ENCODE measurements at regions not wholly inside any gene's neighbourhood (a gene's known extent, or its start where the extent isn't known, plus 50 kb on each side); places are given as distances from the start of the nearest gene placed in this dataset.

- Mint-ChIP-seq H3K4me3 (no peak overlapping the region), H3K27me3 (peaks cover 5% of the 10 kb centered on the region), H3K36me3 (ENCODE audit: low read depth) (no peaks in the 10 kb centered on the region), H3K9me3 (no peaks in the 10 kb centered on the region), H3K4me1 (ENCODE audit: low read depth) (no peaks in the 10 kb centered on the region), H3K27ac (no peak overlapping the region)
- ChIA-PET POLR2A (no interaction called here), CTCF (no interaction called here)
- ATAC-seq: no peak
- DNase-seq: no peak
- TF ChIP-seq CTCF (IDR thresholded peaks at IDR 0.05): no peak
- intact Hi-C loops (cut with micrococcal nuclease): no loop called here
Observed at GRCh38 chr4:1537410-1538095, 131.3 kb upstream of the NKX1-1 start.

- no peak for TF ChIP-seq CTCF (IDR thresholded peaks at IDR 0.05)
- Mint-ChIP-seq H3K4me3 (no peak overlapping the region), H3K27ac (no peak overlapping the region), H3K9me3 (no peaks in the 10 kb centered on the region), H3K27me3 (peaks cover 7% of the 10 kb centered on the region), H3K4me1 (ENCODE audit: low read depth) (no peaks in the 10 kb centered on the region), H3K36me3 (ENCODE audit: low read depth) (no peaks in the 10 kb centered on the region)
- POLR2A ChIA-PET: no interaction called here
- intact Hi-C loops (cut with micrococcal nuclease): no loop called here
- DNase-seq (no peak), ATAC-seq (no peak)
- CTCF ChIA-PET: no interaction called here
Observed at GRCh38 chr4:1536579-1537409, 130.6 kb upstream of the NKX1-1 start.

GRCh38 chr4:1535926-1536578 lies 129.8 kb upstream of the NKX1-1 start:
- intact Hi-C loops (cut with micrococcal nuclease): no loop called here
- ChIA-PET POLR2A (no interaction called here), CTCF (no interaction called here)
- peaks cover 12% of the 10 kb centered on the region for H3K27me3 Mint-ChIP-seq
- no peak overlapping the region for H3K4me3 Mint-ChIP-seq
- no peak for DNase-seq
- no peaks in the 10 kb centered on the region for H3K9me3 Mint-ChIP-seq
- H3K36me3 Mint-ChIP-seq (ENCODE audit: low read depth): no peaks in the 10 kb centered on the region
- ATAC-seq: no peak
- TF ChIP-seq CTCF (IDR thresholded peaks at IDR 0.05): no peak
- no peaks in the 10 kb centered on the region for H3K4me1 Mint-ChIP-seq (ENCODE audit: low read depth)
- no peak overlapping the region for H3K27ac Mint-ChIP-seq

GRCh38 chr4:1534876-1535526 lies 128.8 kb upstream of the NKX1-1 start:
- ATAC-seq (no peak), DNase-seq (no peak)
- Mint-ChIP-seq H3K4me3 (no peak overlapping the region), H3K4me1 (ENCODE audit: low read depth) (no peaks in the 10 kb centered on the region), H3K36me3 (ENCODE audit: low read depth) (no peaks in the 10 kb centered on the region), H3K9me3 (no peaks in the 10 kb centered on the region), H3K27me3 (peaks cover 12% of the 10 kb centered on the region), H3K27ac (no peak overlapping the region)
- CTCF ChIA-PET: no interaction called here
- no peak for TF ChIP-seq CTCF (IDR thresholded peaks at IDR 0.05)
- POLR2A ChIA-PET: no interaction called here
- intact Hi-C loops (cut with micrococcal nuclease): no loop called here

Measured in activated CD8-positive, alpha-beta T cell treated with anti-CD3 and anti-CD28 coated beads for 36 hours (primary cell).